Gastroesophageal sphincter (tissue), 4 donors: ENCODE measurements at regions not wholly inside any gene's neighbourhood (a gene's known extent, or its start where the extent isn't known, plus 50 kb on each side); places are given as distances from the start of the nearest gene placed in this dataset.

Experiments
- ATAC-seq: fragments of 150-250 bp; one replicate; pipeline ENCODE4 v1.9.1; 2016; ENCODE audit warnings: mild to moderate bottlenecking, moderate library complexity
- H3K27ac ChIP-seq, 4 donors: fragments of 200-600 bp; sonication (generic) in 3 of 4; 1 replicate in 3 of 4; 2 replicates in 1 of 4; pipeline ENCODE4 v1.5.1; 2016 to 2019
- H3K27me3 ChIP-seq: fragments of 200-600 bp; sonication (generic); one replicate; pipeline ENCODE4 v1.5.1; 2019
- H3K36me3 ChIP-seq, 2 donors: fragments of 200-600 bp; sonication (generic); one replicate each; pipeline ENCODE4 v1.5.1; 2019; ENCODE audit warnings: control low read depth in 1 of 2
- H3K4me1 ChIP-seq, 3 donors: fragments of 200-600 bp; sonication (generic); 1 replicate in 2 of 3; 2 replicates in 1 of 3; pipeline ENCODE4 v1.5.1; 2016 to 2019; ENCODE audit warnings: control low read depth in 2 of 3
- H3K4me3 ChIP-seq, 2 donors: fragments of 200-600 bp; sonication (generic); one replicate each; pipeline ENCODE4 v1.5.1; 2019; ENCODE audit warnings: mild to moderate bottlenecking in 1 of 2, moderate library complexity in 1 of 2
- H3K9me3 ChIP-seq, 3 donors: fragments of 200-600 bp; sonication (generic); one replicate each; pipeline ENCODE4 v1.5.1; 2017 to 2019; ENCODE audit warnings: control low read depth in 2 of 3
- EP300 ChIP-seq: sonication (generic); formaldehyde crosslinking; IDR thresholded peaks from one replicate; pipeline ENCODE4 v1.6.1; 2017; ENCODE audit warnings: antibody characterized with exemption, mild to moderate bottlenecking
- POLR2A ChIP-seq, 2 donors: fragments of 450-650 bp; IDR thresholded peaks; one replicate each; pipeline ENCODE4 v1.6.1; 2017; ENCODE audit warnings: antibody characterized with exemption in 2 of 2, mild to moderate bottlenecking in 2 of 2, moderate library complexity in 1 of 2
- POLR2AphosphoS5 ChIP-seq: sonication (generic); formaldehyde crosslinking; IDR thresholded peaks from one replicate; pipeline ENCODE4 v1.6.1; 2017; ENCODE audit warnings: antibody characterized with exemption
- WGBS, 2 donors: methylation state at CpG; one replicate each; pipeline ENCODE4 v1.1.5; 2018; ENCODE audit warnings: low coverage in 1 of 2; 5-methylcytosine and 5-hydroxymethylcytosine counted together
- TF ChIP-seq, protein P1 (sequence below), 4 experiments: fragments of 200-600 bp in 2 of 4; fragments of 450-650 bp in 2 of 4; sonication (generic) in 1 of 4; IDR thresholded peaks; one replicate each; pipeline ENCODE4 v1.5.1; 2017 to 2019; ENCODE audit warnings: antibody characterized with exemption in 4 of 4, mild to moderate bottlenecking in 2 of 4, moderate library complexity in 2 of 4

DNA sequence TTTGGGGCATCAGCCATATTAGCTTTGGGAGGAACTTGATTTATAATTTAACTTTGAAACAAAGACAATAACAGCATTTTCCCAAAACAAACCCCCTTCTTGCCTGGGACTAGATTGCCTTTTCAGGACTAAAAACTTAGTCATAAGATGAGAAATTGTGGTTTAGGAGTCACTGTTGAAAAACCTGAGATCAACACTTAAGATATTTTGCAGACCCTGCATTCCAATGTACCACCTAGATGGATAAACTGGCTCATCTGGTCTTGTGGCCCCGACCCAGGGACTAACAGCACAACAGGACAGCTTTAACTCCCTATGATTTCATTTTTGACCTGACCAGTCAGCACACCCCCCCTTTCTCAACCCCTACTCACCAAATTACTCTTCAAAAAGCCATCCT, 1165.4 kb downstream of the XPNPEP1 start:
- H3K27me3 ChIP-seq = no peaks in the 10 kb centered on the region
- no peaks in the 10 kb centered on the region for H3K36me3 ChIP-seq
- no peak for ATAC-seq
- no peak overlapping the region for H3K27ac ChIP-seq
- H3K9me3 ChIP-seq = no peaks in the 10 kb centered on the region
- TF ChIP-seq EP300 = no peak
- H3K4me3 ChIP-seq = no peak overlapping the region
- WGBS, 2 donors = 40 to 62% methylated on average over 1 of the region's 1 CpG
- H3K4me1 ChIP-seq = no peaks in the 10 kb centered on the region

DNA sequence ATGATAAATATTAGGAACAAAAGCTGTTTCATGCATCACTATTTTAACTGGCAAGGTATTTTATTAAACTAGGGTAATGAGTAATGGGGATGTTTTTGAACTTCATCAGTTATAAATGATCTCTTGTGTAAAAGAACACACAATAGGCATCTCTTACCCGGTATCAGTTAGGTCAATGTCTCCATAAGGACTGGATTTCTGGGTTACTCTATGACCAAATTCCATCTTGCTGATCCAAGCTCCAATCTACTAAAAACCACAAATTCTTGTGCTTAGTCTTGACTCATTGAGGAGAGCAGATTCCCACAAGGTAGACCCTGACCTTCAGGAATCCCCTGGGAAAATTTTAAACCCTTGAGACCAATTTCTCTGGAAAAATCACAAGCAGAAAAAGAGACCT, 1167.7 kb downstream of the XPNPEP1 start:
- no peak for TF ChIP-seq EP300
- TF ChIP-seq, protein P1, sequence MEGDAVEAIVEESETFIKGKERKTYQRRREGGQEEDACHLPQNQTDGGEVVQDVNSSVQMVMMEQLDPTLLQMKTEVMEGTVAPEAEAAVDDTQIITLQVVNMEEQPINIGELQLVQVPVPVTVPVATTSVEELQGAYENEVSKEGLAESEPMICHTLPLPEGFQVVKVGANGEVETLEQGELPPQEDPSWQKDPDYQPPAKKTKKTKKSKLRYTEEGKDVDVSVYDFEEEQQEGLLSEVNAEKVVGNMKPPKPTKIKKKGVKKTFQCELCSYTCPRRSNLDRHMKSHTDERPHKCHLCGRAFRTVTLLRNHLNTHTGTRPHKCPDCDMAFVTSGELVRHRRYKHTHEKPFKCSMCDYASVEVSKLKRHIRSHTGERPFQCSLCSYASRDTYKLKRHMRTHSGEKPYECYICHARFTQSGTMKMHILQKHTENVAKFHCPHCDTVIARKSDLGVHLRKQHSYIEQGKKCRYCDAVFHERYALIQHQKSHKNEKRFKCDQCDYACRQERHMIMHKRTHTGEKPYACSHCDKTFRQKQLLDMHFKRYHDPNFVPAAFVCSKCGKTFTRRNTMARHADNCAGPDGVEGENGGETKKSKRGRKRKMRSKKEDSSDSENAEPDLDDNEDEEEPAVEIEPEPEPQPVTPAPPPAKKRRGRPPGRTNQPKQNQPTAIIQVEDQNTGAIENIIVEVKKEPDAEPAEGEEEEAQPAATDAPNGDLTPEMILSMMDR (IDR thresholded peaks at IDR 0.05) = no peak
- no peak for TF ChIP-seq POLR2AphosphoS5
- no peak for TF ChIP-seq POLR2A (IDR thresholded peaks at IDR 0.05)
- Histone ChIP-seq H3K4me1 (no peaks in the 10 kb centered on the region), H3K9me3 (no peaks in the 10 kb centered on the region), H3K27me3 (no peaks in the 10 kb centered on the region), H3K36me3 (no peaks in the 10 kb centered on the region), H3K27ac (no peak overlapping the region), H3K4me3 (no peak overlapping the region)
- no peak for ATAC-seq
- 67 to 100% methylated on average over 1 of the region's 1 CpG for WGBS, 2 donors

GRCh38 chr10:108753326-108753725, 1170.0 kb downstream of the XPNPEP1 start:
- no peaks in the 10 kb centered on the region for H3K27me3 ChIP-seq
- no peak for ATAC-seq
- no peaks in the 10 kb centered on the region for H3K9me3 ChIP-seq
- no peaks in the 10 kb centered on the region for H3K36me3 ChIP-seq
- H3K4me1 ChIP-seq = no peaks in the 10 kb centered on the region
- TF ChIP-seq, protein P1 (IDR thresholded peaks at IDR 0.05) = no peak
- no peak for TF ChIP-seq POLR2AphosphoS5
- TF ChIP-seq POLR2A (IDR thresholded peaks at IDR 0.05) = no peak
- TF ChIP-seq EP300 = no peak
- no peak overlapping the region for H3K27ac ChIP-seq
- no peak overlapping the region for H3K4me3 ChIP-seq
- WGBS, 2 donors = 40 to 47% methylated on average over 1 to 2 of the region's 2 CpGs

DNA sequence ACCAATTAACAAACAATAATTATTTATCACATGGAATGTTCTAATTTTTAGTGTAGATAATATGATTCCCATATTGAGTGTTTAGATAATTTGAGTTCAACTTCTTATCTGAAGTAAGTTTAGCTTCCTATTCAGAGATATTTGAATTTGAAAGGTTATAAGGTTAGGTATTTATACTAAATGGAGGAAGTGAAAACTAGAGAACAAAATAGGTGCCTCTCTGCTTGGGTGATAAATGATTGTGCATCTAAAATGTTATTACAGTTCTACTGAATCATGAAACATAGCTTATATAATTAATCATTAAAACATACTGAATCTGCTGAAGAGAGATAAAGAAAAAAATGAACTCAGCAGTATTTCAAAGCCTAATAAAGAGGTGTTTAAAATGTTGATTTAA, 1174.3 kb downstream of the XPNPEP1 start:
- Histone ChIP-seq H3K4me3 (no peak overlapping the region), H3K9me3 (no peaks in the 10 kb centered on the region), H3K36me3 (no peaks in the 10 kb centered on the region), H3K27me3 (no peaks in the 10 kb centered on the region), H3K27ac (no peak overlapping the region), H3K4me1 (no peaks in the 10 kb centered on the region)
- ATAC-seq = no peak
- TF ChIP-seq EP300 (no peak), POLR2AphosphoS5 (no peak), POLR2A (IDR thresholded peaks at IDR 0.05) (no peak)
- TF ChIP-seq, protein P1 (IDR thresholded peaks at IDR 0.05) = no peak

DNA sequence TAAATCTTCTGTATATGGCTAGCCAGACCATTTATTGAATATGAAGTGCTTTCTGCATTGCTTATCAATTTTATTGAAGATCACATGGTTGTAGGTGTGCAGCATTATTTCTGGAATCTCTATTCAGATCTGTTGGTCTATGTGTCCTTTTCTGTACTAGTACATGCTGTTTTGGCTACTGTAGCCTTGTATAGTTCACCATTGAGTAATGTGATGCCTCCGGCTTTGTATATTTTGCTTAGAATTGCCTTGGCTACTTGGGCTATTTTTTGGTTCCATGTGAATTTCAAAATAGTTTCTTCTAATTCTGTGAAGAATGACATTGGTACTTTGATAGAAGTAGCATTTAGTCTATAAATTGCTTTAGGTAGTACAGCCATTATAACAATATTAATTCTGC, 1187.2 kb downstream of the XPNPEP1 start:
- no peak for TF ChIP-seq POLR2A (IDR thresholded peaks at IDR 0.05)
- no peak for TF ChIP-seq POLR2AphosphoS5
- no peak for TF ChIP-seq EP300
- TF ChIP-seq, protein P1 (IDR thresholded peaks at IDR 0.05) = no peak
- no peaks in the 10 kb centered on the region for H3K9me3 ChIP-seq
- no peak overlapping the region for H3K4me3 ChIP-seq
- H3K36me3 ChIP-seq = no peaks in the 10 kb centered on the region
- H3K27me3 ChIP-seq = no peaks in the 10 kb centered on the region
- no peak for ATAC-seq
- no peak overlapping the region for H3K27ac ChIP-seq
- H3K4me1 ChIP-seq = no peaks in the 10 kb centered on the region
- WGBS, 2 donors = 57 to 75% methylated on average over 1 of the region's 1 CpG

GRCh38 chr10:108735380-108735779, 1187.9 kb downstream of the XPNPEP1 start:
- Histone ChIP-seq H3K36me3 (no peaks in the 10 kb centered on the region), H3K27me3 (no peaks in the 10 kb centered on the region), H3K4me3 (no peak overlapping the region), H3K27ac (no peak overlapping the region), H3K9me3 (no peaks in the 10 kb centered on the region), H3K4me1 (no peaks in the 10 kb centered on the region)
- 29 to 89% methylated on average over 1 to 5 of the region's 5 CpGs for whole genome bisulfite sequencing, 2 donors
- no peak for ATAC-seq
- TF ChIP-seq POLR2AphosphoS5 = no peak
